Mesendoderm (in vitro differentiated cells): ENCODE measurements at regions not wholly inside any gene's neighbourhood (a gene's known extent, or its start where the extent isn't known, plus 50 kb on each side); places are given as distances from the start of the nearest gene placed in this dataset.
"Not testable (repeated sequence)": the region's sequence is repeated elsewhere in the genome, so short reads cannot be mapped to it uniquely, and the experiment has no call there.

ENCODE experiments used
- DNase-seq: peaks from one replicate; pipeline ENCODE4 v3.0.0; 2013
- H2AK5ac ChIP-seq: 2 replicates; pipeline ENCODE4 v1.6.1; 2013; ENCODE audit warnings: low read length, inconsistent platforms
- H2BK120ac ChIP-seq: 2 replicates; pipeline ENCODE4 v1.6.1; 2013; ENCODE audit warnings: low read depth, mild to moderate bottlenecking, low read length, moderate library complexity, mixed read lengths
- H2BK15ac ChIP-seq: replicated peaks from 2 replicates; pipeline ENCODE4 v1.6.1; 2013; ENCODE audit warnings: low read depth, mild to moderate bottlenecking, moderate library complexity
- H2BK5ac ChIP-seq: 2 replicates; pipeline ENCODE4 v1.6.1; 2013; ENCODE audit warnings: low read length, inconsistent platforms
- H3K18ac ChIP-seq: 2 replicates; pipeline ENCODE4 v1.6.1; 2013; ENCODE audit warnings: mild to moderate bottlenecking, low read length, mixed read lengths
- H3K23ac ChIP-seq: one replicate; pipeline ENCODE4 v1.6.1; 2013; ENCODE audit warnings: low read length
- H3K27ac ChIP-seq: 2 replicates; pipeline ENCODE4 v1.5.1; 2013; ENCODE audit warnings: low read depth, mild to moderate bottlenecking, inconsistent platforms, low read length, moderate library complexity
- H3K27me3 ChIP-seq: 2 replicates; pipeline ENCODE4 v1.6.1; 2013; ENCODE audit warnings: low read length, control low read depth, mild to moderate bottlenecking, inconsistent platforms; ENCODE audit not compliant: insufficient read depth, poor library complexity
- H3K36me3 ChIP-seq: 2 replicates; pipeline ENCODE4 v1.6.1; 2013; ENCODE audit warnings: low read length, inconsistent platforms; ENCODE audit not compliant: control insufficient read depth, insufficient read depth
- H3K4ac ChIP-seq: one replicate; pipeline ENCODE4 v1.6.1; 2013; ENCODE audit warnings: low read depth, mild to moderate bottlenecking, low read length, moderate library complexity
- H3K4me1 ChIP-seq: 2 replicates; pipeline ENCODE4 v1.6.1; 2013; ENCODE audit warnings: low read depth, low read length, inconsistent platforms; ENCODE audit not compliant: control insufficient read depth
- H3K4me2 ChIP-seq: 2 replicates; pipeline ENCODE4 v1.6.1; 2013; ENCODE audit warnings: low read length
- H3K4me3 ChIP-seq: 2 replicates; pipeline ENCODE4 v1.5.1; 2013; ENCODE audit warnings: mild to moderate bottlenecking, low read length
- H3K56ac ChIP-seq: one replicate; pipeline ENCODE4 v1.6.1; 2013; ENCODE audit warnings: low read length
- H3K79me1 ChIP-seq: 2 replicates; pipeline ENCODE4 v1.6.1; 2013; ENCODE audit warnings: low read length, inconsistent platforms
- H3K79me2 ChIP-seq: 2 replicates; pipeline ENCODE4 v1.6.1; 2013; ENCODE audit warnings: mild to moderate bottlenecking, low read length; ENCODE audit not compliant: control insufficient read depth, insufficient read depth
- H3K9ac ChIP-seq: 2 replicates; pipeline ENCODE4 v1.6.1; 2013; ENCODE audit warnings: low read length, inconsistent platforms
- H4K5ac ChIP-seq: one replicate; pipeline ENCODE4 v1.6.1; 2013; ENCODE audit warnings: low read length
- H4K8ac ChIP-seq: one replicate; pipeline ENCODE4 v1.6.1; 2013; ENCODE audit warnings: low read depth, mild to moderate bottlenecking, control low read depth, low read length, moderate library complexity
- WGBS: extraction: QIAGEN DNeasy Blood & Tissue Kit; methylation state at CpG from one replicate; pipeline ENCODE4 v1.1.7; 2013; ENCODE audit warnings: low lambda C conversion rate, missing lambda C conversion rate; ENCODE audit not compliant: insufficient coverage; ENCODE audit errors: extremely low coverage; 5-methylcytosine and 5-hydroxymethylcytosine counted together

DNA sequence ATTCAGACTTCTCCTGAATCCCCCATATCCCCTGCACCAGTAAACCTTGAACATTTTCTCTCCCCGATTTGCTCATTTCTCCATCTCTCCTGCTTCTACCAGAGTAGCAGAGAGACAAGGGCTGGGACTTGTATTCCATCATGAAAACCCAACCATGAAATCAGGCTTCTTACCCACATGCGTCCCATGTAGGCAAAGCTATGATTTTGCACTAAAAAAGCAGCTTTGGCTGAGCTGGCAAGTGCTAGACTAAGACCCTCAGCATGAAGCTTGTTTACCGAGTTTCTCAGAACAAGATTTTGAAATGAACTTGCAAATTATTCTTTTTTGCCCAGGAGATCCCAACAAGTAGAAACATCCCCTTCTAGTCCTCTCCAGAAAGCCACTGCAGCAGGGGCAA is 80.3 kb upstream of the RFLNA start:
- no peak overlapping the region for H3K56ac ChIP-seq
- no peaks in the 10 kb centered on the region for H3K79me2 ChIP-seq
- no CpG with 5 or more reads among the region's 3 CpGs for WGBS
- no peaks in the 10 kb centered on the region for H3K36me3 ChIP-seq
- DNase-seq = no peak
- H3K4me2 ChIP-seq = no peak overlapping the region
- no peaks in the 10 kb centered on the region for H3K79me1 ChIP-seq
- no peaks in the 10 kb centered on the region for H3K4me1 ChIP-seq
- no peak overlapping the region for H2BK120ac ChIP-seq
- no peak overlapping the region for H2AK5ac ChIP-seq
- no peak overlapping the region for H3K27ac ChIP-seq
- H4K8ac ChIP-seq = no peak overlapping the region
- H3K9ac ChIP-seq = no peak overlapping the region
- H2BK15ac ChIP-seq = no peak overlapping the region
- H2BK5ac ChIP-seq = no peak overlapping the region
- no peaks in the 10 kb centered on the region for H3K27me3 ChIP-seq
- H4K5ac ChIP-seq = no peak overlapping the region
- H3K18ac ChIP-seq = no peak overlapping the region
- no peak overlapping the region for H3K4me3 ChIP-seq
- no peak overlapping the region for H3K4ac ChIP-seq
- H3K23ac ChIP-seq = no peak overlapping the region

DNA sequence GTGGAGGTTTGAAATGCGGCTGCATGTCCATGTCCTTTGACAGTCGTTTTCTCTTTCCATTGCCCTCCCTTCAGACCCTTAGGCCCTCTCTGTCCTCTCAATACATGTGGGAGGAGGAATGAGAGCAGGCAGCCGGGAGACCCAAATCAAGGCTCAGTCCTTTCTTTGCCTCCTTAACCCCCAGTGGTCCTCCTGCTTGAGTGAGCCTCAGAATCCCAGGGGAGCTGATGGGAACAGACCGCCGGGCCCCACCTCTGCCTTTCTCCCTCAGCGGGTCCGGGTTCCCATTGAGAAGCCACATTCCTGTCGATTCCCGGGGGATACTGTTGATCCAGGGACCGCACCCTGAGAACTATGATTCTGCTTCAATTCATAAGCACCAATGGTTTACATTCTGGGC is 77.9 kb upstream of the RFLNA start:
- no peak overlapping the region for H3K4me3 ChIP-seq
- H3K56ac ChIP-seq = no peak overlapping the region
- H4K8ac ChIP-seq = no peak overlapping the region
- H3K18ac ChIP-seq = no peak overlapping the region
- no peak overlapping the region for H2BK15ac ChIP-seq
- no peaks in the 10 kb centered on the region for H3K36me3 ChIP-seq
- H3K9ac ChIP-seq = no peak overlapping the region
- no peak for DNase-seq
- no CpG with 5 or more reads among the region's 10 CpGs for WGBS
- no peak overlapping the region for H3K27ac ChIP-seq
- no peak overlapping the region for H3K23ac ChIP-seq
- no peak overlapping the region for H2BK5ac ChIP-seq
- H3K4me1 ChIP-seq = no peaks in the 10 kb centered on the region
- H3K79me2 ChIP-seq = no peaks in the 10 kb centered on the region
- H4K5ac ChIP-seq = no peak overlapping the region
- H3K4ac ChIP-seq = no peak overlapping the region
- H2BK120ac ChIP-seq = no peak overlapping the region
- no peak overlapping the region for H3K4me2 ChIP-seq
- no peaks in the 10 kb centered on the region for H3K79me1 ChIP-seq
- no peaks in the 10 kb centered on the region for H3K27me3 ChIP-seq
- H2AK5ac ChIP-seq = no peak overlapping the region

GRCh38 chr12:124217508-124218242 is 77.2 kb upstream of the RFLNA start:
- no peak overlapping the region for H4K5ac ChIP-seq
- H3K23ac ChIP-seq = no peak overlapping the region
- H3K79me1 ChIP-seq = no peaks in the 10 kb centered on the region
- no peak overlapping the region for H3K9ac ChIP-seq
- DNase-seq = no peak
- H2AK5ac ChIP-seq = no peak overlapping the region
- H3K79me2 ChIP-seq = no peaks in the 10 kb centered on the region
- no CpG with 5 or more reads among the region's 22 CpGs for WGBS
- no peak overlapping the region for H4K8ac ChIP-seq
- H2BK15ac ChIP-seq = no peak overlapping the region
- no peaks in the 10 kb centered on the region for H3K4me1 ChIP-seq
- H3K56ac ChIP-seq = peak overlapping the region; percentile 22
- no peak overlapping the region for H3K27ac ChIP-seq
- no peak overlapping the region for H3K4ac ChIP-seq
- H3K4me3 ChIP-seq = no peak overlapping the region
- H3K27me3 ChIP-seq = no peaks in the 10 kb centered on the region
- H3K36me3 ChIP-seq = no peaks in the 10 kb centered on the region
- H2BK120ac ChIP-seq = no peak overlapping the region
- no peak overlapping the region for H3K18ac ChIP-seq
- H3K4me2 ChIP-seq = no peak overlapping the region
- H2BK5ac ChIP-seq = no peak overlapping the region

DNA sequence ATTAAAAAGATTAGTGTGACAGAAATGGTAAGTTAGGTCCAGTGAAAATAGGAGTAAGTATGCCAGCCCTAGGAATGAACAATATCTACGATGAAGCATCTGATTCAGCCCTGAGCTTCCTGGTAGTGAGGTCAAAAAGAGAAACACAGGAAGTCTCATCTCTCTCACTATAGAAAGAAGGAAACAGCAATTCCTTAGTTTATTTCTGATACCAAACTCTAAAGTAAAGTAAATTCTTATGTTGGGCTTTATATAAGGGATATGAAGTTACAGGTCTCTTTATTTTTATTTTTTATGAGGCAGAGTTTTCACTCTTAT is 76.7 kb upstream of the RFLNA start:
- no peaks in the 10 kb centered on the region for H3K36me3 ChIP-seq
- no CpG with 5 or more reads among the region's 1 CpG for WGBS

GRCh38 chr12:124218650-124219049 is 76.2 kb upstream of the RFLNA start:
- not testable (repeated sequence) for H3K23ac ChIP-seq, H3K79me2 ChIP-seq, H2BK120ac ChIP-seq, H4K8ac ChIP-seq, H2AK5ac ChIP-seq, H3K56ac ChIP-seq, H3K9ac ChIP-seq, H3K4me2 ChIP-seq, DNase-seq, H3K79me1 ChIP-seq, H3K4me1 ChIP-seq, H3K27ac ChIP-seq, H2BK15ac ChIP-seq, H3K4ac ChIP-seq, H2BK5ac ChIP-seq, H4K5ac ChIP-seq, H3K18ac ChIP-seq, H3K27me3 ChIP-seq, H3K4me3 ChIP-seq, H3K36me3 ChIP-seq
- no CpG with 5 or more reads among the region's 3 CpGs for WGBS

More for the DNA sequence above, 76.7 kb upstream of the RFLNA start:
- Histone ChIP-seq H3K4me1 (no peaks in the 10 kb centered on the region), H2BK5ac (no peak overlapping the region), H3K4me2 (no peak overlapping the region), H3K27ac (no peak overlapping the region), H3K56ac (no peak overlapping the region), H3K9ac (no peak overlapping the region), H3K4ac (no peak overlapping the region), H2AK5ac (no peak overlapping the region), H3K27me3 (no peaks in the 10 kb centered on the region), H4K5ac (no peak overlapping the region), H3K79me1 (no peaks in the 10 kb centered on the region), H3K4me3 (no peak overlapping the region), H2BK120ac (no peak overlapping the region), H3K79me2 (no peaks in the 10 kb centered on the region), H2BK15ac (no peak overlapping the region), H4K8ac (no peak overlapping the region), H3K23ac (no peak overlapping the region), H3K18ac (no peak overlapping the region)
- no peak for DNase-seq
